SU-DHL-6 (cell line): ENCODE measurements at regions not wholly inside any gene's neighbourhood (a gene's known extent, or its start where the extent isn't known, plus 50 kb on each side); places are given as distances from the start of the nearest gene placed in this dataset.

ENCODE experiments used
- H2AFZ ChIP-seq: fragments of 200-600 bp; sonication (generic); 2 replicates; pipeline ENCODE4 v1.6.1; 2014; ENCODE audit warnings: low read depth, mild to moderate bottlenecking, moderate library complexity, mixed read lengths, antibody characterized with exemption, low read length; ENCODE audit not compliant: severe bottlenecking
- H3F3A ChIP-seq: fragments of 200-600 bp; shearing (Covaris generic); 2 replicates; pipeline ENCODE4 v1.6.0; 2016; ENCODE audit warnings: antibody characterized with exemption, mild to moderate bottlenecking; ENCODE audit not compliant: insufficient read depth
- H3K27ac ChIP-seq: fragments of 200-600 bp; sonication (generic); 2 replicates; pipeline ENCODE4 v1.5.1; 2016; ENCODE audit warnings: low read depth, mild to moderate bottlenecking, low read length, moderate library complexity, mixed read lengths
- H3K27me3 ChIP-seq: fragments of 200-600 bp; sonication (generic), shearing (Covaris generic); 2 replicates; pipeline ENCODE4 v1.6.0; 2014; ENCODE audit warnings: mild to moderate bottlenecking, low read length
- H3K36me3 ChIP-seq: fragments of 200-600 bp; sonication (generic); 2 replicates; pipeline ENCODE4 v1.6.1; 2014; ENCODE audit warnings: mild to moderate bottlenecking, low read length, mixed read lengths
- H3K4me2 ChIP-seq: fragments of 300-600, 200-600 bp; shearing (Covaris generic), sonication (generic); 2 replicates; pipeline ENCODE4 v1.6.0; 2014; ENCODE audit warnings: low read length, low read depth, mild to moderate bottlenecking; ENCODE audit not compliant: poor library complexity, severe bottlenecking
- H3K4me3 ChIP-seq: fragments of 200-600 bp; sonication (generic); 2 replicates; pipeline ENCODE4 v1.5.1; 2014; ENCODE audit warnings: antibody characterized with exemption, low read length, mild to moderate bottlenecking, mixed read lengths; ENCODE audit not compliant: insufficient read depth, poor library complexity, severe bottlenecking
- H3K79me2 ChIP-seq: fragments of 200-600 bp; sonication (generic); 2 replicates; pipeline ENCODE4 v1.6.1; 2014; ENCODE audit warnings: mild to moderate bottlenecking, low read length, moderate library complexity; ENCODE audit not compliant: insufficient read depth
- H3K9ac ChIP-seq: fragments of 200-600 bp; sonication (generic); 2 replicates; pipeline ENCODE4 v1.7.0; 2014; ENCODE audit warnings: mild to moderate bottlenecking, low read length
- H3K9me2 ChIP-seq: fragments of 200-600 bp; sonication (generic); replicated peaks from 2 replicates; pipeline ENCODE4 v1.6.1; 2014; ENCODE audit warnings: low read length; ENCODE audit not compliant: insufficient read depth
- H3K9me3 ChIP-seq: fragments of 200-600 bp; sonication (generic); 2 replicates; pipeline ENCODE4 v1.6.1; 2014; ENCODE audit warnings: low read length, mixed read lengths; ENCODE audit not compliant: insufficient read depth
- H4K20me1 ChIP-seq: fragments of 200-600 bp; sonication (generic); 2 replicates; pipeline ENCODE4 v1.6.1; 2014; ENCODE audit warnings: low read depth, mild to moderate bottlenecking, antibody characterized with exemption, low read length, moderate library complexity, mixed read lengths
- EZH2phosphoT487 ChIP-seq: fragments of 200-600 bp; sonication (generic), shearing (Covaris generic); conservative IDR thresholded peaks from 2 replicates; pipeline ENCODE4 v1.6.1; 2018; ENCODE audit warnings: mild to moderate bottlenecking, antibody characterized with exemption, low read length, moderate library complexity, mixed read lengths
- TF ChIP-seq, protein P1 (sequence below): fragments of 200-600 bp; sonication (generic); IDR thresholded peaks from one replicate; pipeline ENCODE4 v1.5.1; 2017; ENCODE audit warnings: antibody characterized with exemption, mild to moderate bottlenecking, low read length, moderate library complexity; ENCODE audit not compliant: insufficient read depth, poor library complexity, severe bottlenecking

DNA sequence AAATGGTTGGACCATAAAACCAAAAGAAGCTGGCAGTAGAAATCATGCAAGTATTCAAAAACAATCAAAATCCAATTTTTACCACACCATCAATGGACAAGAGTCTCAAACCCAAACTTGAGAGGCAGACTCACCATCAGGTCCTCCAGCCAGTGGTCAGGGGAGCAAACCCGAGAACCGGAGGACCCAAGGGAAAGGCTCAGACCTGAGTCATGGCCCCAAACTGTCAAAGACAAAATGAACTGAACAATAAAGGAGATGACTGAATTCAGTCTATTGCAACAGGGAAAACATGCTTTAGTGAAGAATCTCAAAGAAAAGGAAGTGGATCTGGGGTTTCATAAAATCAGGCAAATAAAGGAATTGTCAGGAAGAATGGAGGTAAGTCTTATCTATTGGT lies 150.7 kb upstream of the MGAT5 start:
- no peaks in the 10 kb centered on the region for H3K9me2 ChIP-seq
- H3K4me2 ChIP-seq, result no peak overlapping the region
- no peaks in the 10 kb centered on the region for H3K79me2 ChIP-seq
- H3K27me3 ChIP-seq, result no peaks in the 10 kb centered on the region
- H2AFZ ChIP-seq, result no peak overlapping the region
- H3K4me3 ChIP-seq, result no peak overlapping the region
- TF ChIP-seq, protein P1, sequence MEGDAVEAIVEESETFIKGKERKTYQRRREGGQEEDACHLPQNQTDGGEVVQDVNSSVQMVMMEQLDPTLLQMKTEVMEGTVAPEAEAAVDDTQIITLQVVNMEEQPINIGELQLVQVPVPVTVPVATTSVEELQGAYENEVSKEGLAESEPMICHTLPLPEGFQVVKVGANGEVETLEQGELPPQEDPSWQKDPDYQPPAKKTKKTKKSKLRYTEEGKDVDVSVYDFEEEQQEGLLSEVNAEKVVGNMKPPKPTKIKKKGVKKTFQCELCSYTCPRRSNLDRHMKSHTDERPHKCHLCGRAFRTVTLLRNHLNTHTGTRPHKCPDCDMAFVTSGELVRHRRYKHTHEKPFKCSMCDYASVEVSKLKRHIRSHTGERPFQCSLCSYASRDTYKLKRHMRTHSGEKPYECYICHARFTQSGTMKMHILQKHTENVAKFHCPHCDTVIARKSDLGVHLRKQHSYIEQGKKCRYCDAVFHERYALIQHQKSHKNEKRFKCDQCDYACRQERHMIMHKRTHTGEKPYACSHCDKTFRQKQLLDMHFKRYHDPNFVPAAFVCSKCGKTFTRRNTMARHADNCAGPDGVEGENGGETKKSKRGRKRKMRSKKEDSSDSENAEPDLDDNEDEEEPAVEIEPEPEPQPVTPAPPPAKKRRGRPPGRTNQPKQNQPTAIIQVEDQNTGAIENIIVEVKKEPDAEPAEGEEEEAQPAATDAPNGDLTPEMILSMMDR, result no peak
- no peak for TF ChIP-seq EZH2phosphoT487
- H3F3A ChIP-seq, result no peaks in the 10 kb centered on the region
- H3K9ac ChIP-seq, result no peak overlapping the region
- H3K27ac ChIP-seq, result no peak overlapping the region
- no peaks in the 10 kb centered on the region for H3K36me3 ChIP-seq
- no peaks in the 10 kb centered on the region for H3K9me3 ChIP-seq
- no peaks in the 10 kb centered on the region for H4K20me1 ChIP-seq

DNA sequence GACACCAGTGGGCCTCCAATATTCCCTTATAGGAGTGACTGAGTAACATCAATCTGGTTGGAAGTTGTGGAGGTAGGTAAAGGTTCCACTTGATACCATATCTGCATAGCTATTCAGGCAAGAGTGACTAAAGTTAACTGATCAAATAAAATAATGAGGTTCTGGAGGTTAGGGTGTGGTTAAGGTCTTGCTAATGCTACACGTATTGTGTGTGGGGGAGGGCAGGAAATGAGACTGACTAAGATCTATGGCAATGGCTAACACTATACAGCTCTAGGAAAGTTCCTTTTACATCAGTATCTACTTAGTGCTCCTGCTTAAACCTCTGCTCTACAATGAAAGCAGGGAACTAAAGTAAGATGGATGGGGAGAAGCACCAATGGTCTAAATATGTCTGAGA lies 149.1 kb upstream of the MGAT5 start:
- Histone ChIP-seq H3F3A (no peaks in the 10 kb centered on the region), H3K36me3 (no peaks in the 10 kb centered on the region), H3K4me2 (no peak overlapping the region), H3K27ac (no peak overlapping the region), H3K4me3 (no peak overlapping the region), H4K20me1 (no peaks in the 10 kb centered on the region), H3K9me3 (no peaks in the 10 kb centered on the region), H2AFZ (no peak overlapping the region), H3K9me2 (no peaks in the 10 kb centered on the region), H3K27me3 (no peaks in the 10 kb centered on the region), H3K79me2 (no peaks in the 10 kb centered on the region), H3K9ac (no peak overlapping the region)
- TF ChIP-seq, protein P1, result no peak
- TF ChIP-seq EZH2phosphoT487, result no peak

DNA sequence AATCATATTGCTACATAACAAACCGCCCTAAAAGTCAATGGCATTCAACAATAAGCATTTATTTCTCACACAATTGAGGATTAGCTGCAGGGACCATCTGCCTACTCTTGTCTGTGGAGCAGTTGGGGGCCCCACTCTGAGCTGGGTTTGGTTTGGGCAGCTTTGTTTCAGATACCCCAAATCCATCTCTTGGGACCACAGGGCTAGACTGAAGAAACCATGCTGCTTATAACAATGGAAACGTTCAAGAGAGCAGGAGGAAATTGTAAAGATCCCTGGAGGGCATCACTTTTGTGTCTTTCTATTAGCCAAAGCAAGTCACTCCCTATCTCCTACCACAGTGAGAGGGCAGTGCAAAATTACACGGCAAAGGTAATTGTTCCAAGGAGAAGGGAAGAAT lies 146.5 kb upstream of the MGAT5 start:
- H2AFZ ChIP-seq, result no peak overlapping the region
- TF ChIP-seq, protein P1, result no peak
- no peak for TF ChIP-seq EZH2phosphoT487

DNA sequence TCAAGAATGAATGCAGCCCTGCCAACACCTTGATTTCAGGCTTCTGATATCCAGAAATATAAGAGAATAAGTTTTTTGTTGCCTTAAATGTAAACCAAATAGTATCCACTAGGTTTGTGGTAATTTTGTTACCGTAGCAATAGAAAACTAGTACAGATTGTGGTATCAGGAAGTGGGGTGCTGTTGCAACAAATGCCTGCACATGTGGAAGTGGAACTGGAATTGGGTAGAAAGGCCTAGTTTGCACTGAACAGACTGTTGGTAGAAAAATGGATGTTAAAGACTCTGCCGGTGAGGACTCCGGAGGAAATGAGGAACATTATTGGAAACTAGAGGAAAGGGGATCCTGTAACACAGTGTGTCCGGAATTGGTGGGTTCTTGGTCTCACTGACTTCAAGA lies 145.8 kb upstream of the MGAT5 start:
- H3K27ac ChIP-seq, result no peak overlapping the region
- H3K4me3 ChIP-seq, result no peak overlapping the region
- no peaks in the 10 kb centered on the region for H3F3A ChIP-seq
- no peaks in the 10 kb centered on the region for H3K9me2 ChIP-seq
- no peaks in the 10 kb centered on the region for H3K79me2 ChIP-seq
- H3K9me3 ChIP-seq, result no peaks in the 10 kb centered on the region
- H2AFZ ChIP-seq, result no peak overlapping the region
- no peaks in the 10 kb centered on the region for H4K20me1 ChIP-seq
- TF ChIP-seq, protein P1, result no peak
- no peak for TF ChIP-seq EZH2phosphoT487
- no peak overlapping the region for H3K4me2 ChIP-seq
- H3K9ac ChIP-seq, result no peak overlapping the region
- H3K36me3 ChIP-seq, result no peaks in the 10 kb centered on the region
- H3K27me3 ChIP-seq, result no peaks in the 10 kb centered on the region

More for the DNA sequence above, 146.5 kb upstream of the MGAT5 start:
- H3K4me2 ChIP-seq, result no peak overlapping the region
- H3K9me3 ChIP-seq, result no peaks in the 10 kb centered on the region
- no peak overlapping the region for H3K9ac ChIP-seq
- H3K79me2 ChIP-seq, result no peaks in the 10 kb centered on the region
- H3K36me3 ChIP-seq, result no peaks in the 10 kb centered on the region
- H3K4me3 ChIP-seq, result no peak overlapping the region
- no peaks in the 10 kb centered on the region for H3K27me3 ChIP-seq
- H3K9me2 ChIP-seq, result no peaks in the 10 kb centered on the region
- no peaks in the 10 kb centered on the region for H3F3A ChIP-seq
- H3K27ac ChIP-seq, result no peak overlapping the region
- no peaks in the 10 kb centered on the region for H4K20me1 ChIP-seq
